ENCODE measurements at regions not wholly inside any gene's neighbourhood (a gene's known extent, or its start where the extent isn't known, plus 50 kb on each side); places are given as distances from the start of the nearest gene placed in this dataset.

DNA sequence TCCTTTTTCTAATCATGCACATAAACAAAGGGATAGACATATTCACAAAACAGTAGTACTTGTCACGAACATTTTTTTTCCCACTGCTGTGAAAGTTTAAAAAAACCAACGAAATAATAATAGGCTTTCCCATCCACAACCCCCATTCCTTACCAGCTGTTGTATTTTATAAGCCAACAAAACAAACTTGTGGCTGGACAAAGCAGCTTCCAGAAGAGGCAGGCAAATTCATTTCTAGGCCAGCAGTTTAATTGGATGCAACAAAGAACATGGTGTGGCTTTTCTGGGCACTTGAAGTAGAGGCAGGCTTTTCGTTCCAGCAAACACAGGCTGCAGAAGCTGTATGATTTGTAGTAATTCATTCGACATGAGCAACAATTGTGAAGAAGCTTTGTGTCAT is 56.0 kb upstream of the FAM20A start:
- no peak for DNase-seq
- TF ChIP-seq, protein P1, sequence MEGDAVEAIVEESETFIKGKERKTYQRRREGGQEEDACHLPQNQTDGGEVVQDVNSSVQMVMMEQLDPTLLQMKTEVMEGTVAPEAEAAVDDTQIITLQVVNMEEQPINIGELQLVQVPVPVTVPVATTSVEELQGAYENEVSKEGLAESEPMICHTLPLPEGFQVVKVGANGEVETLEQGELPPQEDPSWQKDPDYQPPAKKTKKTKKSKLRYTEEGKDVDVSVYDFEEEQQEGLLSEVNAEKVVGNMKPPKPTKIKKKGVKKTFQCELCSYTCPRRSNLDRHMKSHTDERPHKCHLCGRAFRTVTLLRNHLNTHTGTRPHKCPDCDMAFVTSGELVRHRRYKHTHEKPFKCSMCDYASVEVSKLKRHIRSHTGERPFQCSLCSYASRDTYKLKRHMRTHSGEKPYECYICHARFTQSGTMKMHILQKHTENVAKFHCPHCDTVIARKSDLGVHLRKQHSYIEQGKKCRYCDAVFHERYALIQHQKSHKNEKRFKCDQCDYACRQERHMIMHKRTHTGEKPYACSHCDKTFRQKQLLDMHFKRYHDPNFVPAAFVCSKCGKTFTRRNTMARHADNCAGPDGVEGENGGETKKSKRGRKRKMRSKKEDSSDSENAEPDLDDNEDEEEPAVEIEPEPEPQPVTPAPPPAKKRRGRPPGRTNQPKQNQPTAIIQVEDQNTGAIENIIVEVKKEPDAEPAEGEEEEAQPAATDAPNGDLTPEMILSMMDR (IDR thresholded peaks at IDR 0.05): no peak
- Histone ChIP-seq H3K36me3 (no peaks in the 10 kb centered on the region), H3K9me3 (no peaks in the 10 kb centered on the region), H3K4me1 (no peaks in the 10 kb centered on the region), H3K4me3 (no peak overlapping the region), H3K27ac (no peak overlapping the region), H3K27me3 (no peaks in the 10 kb centered on the region)
- intact Hi-C loops (cut with DNase I; ENCODE audit: low total_unique reads): no loop called here

DNA sequence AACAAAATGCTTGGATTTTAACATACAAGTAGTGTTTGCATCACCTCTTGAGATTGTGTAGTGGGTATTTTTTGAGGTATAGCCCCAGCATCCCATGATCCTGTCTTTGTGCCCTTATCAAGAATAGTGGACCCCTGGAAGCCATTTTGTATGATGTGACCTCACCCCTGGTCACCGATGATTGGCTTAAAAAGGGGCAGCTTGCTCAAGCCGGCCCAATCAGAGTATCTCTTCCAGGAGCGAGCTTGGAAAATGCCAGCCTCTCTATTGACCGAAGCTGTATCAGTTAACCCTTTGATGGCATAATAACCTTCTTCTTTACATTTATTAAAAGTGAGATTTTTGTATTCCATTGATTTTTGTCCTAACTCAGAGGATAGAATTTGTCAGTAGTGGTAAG is 55.5 kb upstream of the FAM20A start:
- H3K4me3 ChIP-seq: no peak overlapping the region
- H3K36me3 ChIP-seq: no peaks in the 10 kb centered on the region
- DNase-seq: no peak
- no peaks in the 10 kb centered on the region for H3K27me3 ChIP-seq
- intact Hi-C loops (cut with DNase I; ENCODE audit: low total_unique reads): no loop called here
- TF ChIP-seq, protein P1 (IDR thresholded peaks at IDR 0.05): no peak
- no peaks in the 10 kb centered on the region for H3K4me1 ChIP-seq
- no peak overlapping the region for H3K27ac ChIP-seq
- H3K9me3 ChIP-seq: no peaks in the 10 kb centered on the region

Measured in tibial artery (tissue), 4 donors.